ENCODE measurements at regions not wholly inside any gene's neighbourhood (a gene's known extent, or its start where the extent isn't known, plus 50 kb on each side); places are given as distances from the start of the nearest gene placed in this dataset.
"Not testable (repeated sequence)": the region's sequence is repeated elsewhere in the genome, so short reads cannot be mapped to it uniquely, and the experiment has no call there.

- TF ChIP-seq CTCF (IDR thresholded peaks at IDR 0.05; ENCODE audit: borderline replicate concordance, insufficient read depth, low read depth, low read length): no peak
- H3K4me3 ChIP-seq (ENCODE audit: low read depth, low read length): no peak overlapping the region
Measured at GRCh38 chr9:22170556-22170955, 161.5 kb upstream of the CDKN2B start.

- TF ChIP-seq CTCF (IDR thresholded peaks at IDR 0.05; ENCODE audit: borderline replicate concordance, insufficient read depth, low read depth, low read length): no peak
- no peak overlapping the region for H3K4me3 ChIP-seq (ENCODE audit: low read depth, low read length)
Measured at GRCh38 chr9:22170990-22171670, 162.0 kb upstream of the CDKN2B start.

GRCh38 chr9:22171691-22172090 is 162.6 kb upstream of the CDKN2B start:
- no peak for TF ChIP-seq CTCF (IDR thresholded peaks at IDR 0.05; ENCODE audit: borderline replicate concordance, insufficient read depth, low read depth, low read length)
- no peak overlapping the region for H3K4me3 ChIP-seq (ENCODE audit: low read depth, low read length)

GRCh38 chr9:22173908-22174307 is 164.8 kb upstream of the CDKN2B start:
- H3K4me3 ChIP-seq (ENCODE audit: low read depth, low read length): no peak overlapping the region
- TF ChIP-seq CTCF (IDR thresholded peaks at IDR 0.05; ENCODE audit: borderline replicate concordance, insufficient read depth, low read depth, low read length): no peak

GRCh38 chr9:22175972-22176545 is 167.0 kb upstream of the CDKN2B start:
- no peak for TF ChIP-seq CTCF (IDR thresholded peaks at IDR 0.05; ENCODE audit: borderline replicate concordance, insufficient read depth, low read depth, low read length)
- H3K4me3 ChIP-seq (ENCODE audit: low read depth, low read length): no peak overlapping the region

- not testable (repeated sequence) for H3K4me3 ChIP-seq (ENCODE audit: low read depth, low read length)
Measured at GRCh38 chr9:22181021-22181420, 171.9 kb upstream of the CDKN2B start.

GRCh38 chr9:22189471-22189870 is 180.4 kb upstream of the CDKN2B start:
- H3K4me3 ChIP-seq (ENCODE audit: low read depth, low read length): no peak overlapping the region
- no peak for TF ChIP-seq CTCF (IDR thresholded peaks at IDR 0.05; ENCODE audit: borderline replicate concordance, insufficient read depth, low read depth, low read length)

GRCh38 chr9:22197000-22197399 is 187.9 kb upstream of the CDKN2B start:
- H3K4me3 ChIP-seq (ENCODE audit: low read depth, low read length): not testable (repeated sequence)
